ENCODE measurements at regions not wholly inside any gene's neighbourhood (a gene's known extent, or its start where the extent isn't known, plus 50 kb on each side); places are given as distances from the start of the nearest gene placed in this dataset.

GRCh38 chr5:141793403-141793802, 84.8 kb downstream of the PCDH1 start:
- Mint-ChIP-seq H3K27me3 (ENCODE audit: unreplicated experiment) (peaks cover 5% of the 10 kb centered on the region), H3K4me3 (ENCODE audit: unreplicated experiment) (no peak overlapping the region), H3K9me3 (ENCODE audit: unreplicated experiment) (peaks cover 2% of the 10 kb centered on the region), H3K36me3 (ENCODE audit: unreplicated experiment) (peaks cover 4% of the 10 kb centered on the region), H3K27ac (ENCODE audit: unreplicated experiment) (no peak overlapping the region), H3K4me1 (ENCODE audit: low read depth, unreplicated experiment) (peaks cover under 1% of the 10 kb centered on the region)
- TF ChIP-seq, protein P1, sequence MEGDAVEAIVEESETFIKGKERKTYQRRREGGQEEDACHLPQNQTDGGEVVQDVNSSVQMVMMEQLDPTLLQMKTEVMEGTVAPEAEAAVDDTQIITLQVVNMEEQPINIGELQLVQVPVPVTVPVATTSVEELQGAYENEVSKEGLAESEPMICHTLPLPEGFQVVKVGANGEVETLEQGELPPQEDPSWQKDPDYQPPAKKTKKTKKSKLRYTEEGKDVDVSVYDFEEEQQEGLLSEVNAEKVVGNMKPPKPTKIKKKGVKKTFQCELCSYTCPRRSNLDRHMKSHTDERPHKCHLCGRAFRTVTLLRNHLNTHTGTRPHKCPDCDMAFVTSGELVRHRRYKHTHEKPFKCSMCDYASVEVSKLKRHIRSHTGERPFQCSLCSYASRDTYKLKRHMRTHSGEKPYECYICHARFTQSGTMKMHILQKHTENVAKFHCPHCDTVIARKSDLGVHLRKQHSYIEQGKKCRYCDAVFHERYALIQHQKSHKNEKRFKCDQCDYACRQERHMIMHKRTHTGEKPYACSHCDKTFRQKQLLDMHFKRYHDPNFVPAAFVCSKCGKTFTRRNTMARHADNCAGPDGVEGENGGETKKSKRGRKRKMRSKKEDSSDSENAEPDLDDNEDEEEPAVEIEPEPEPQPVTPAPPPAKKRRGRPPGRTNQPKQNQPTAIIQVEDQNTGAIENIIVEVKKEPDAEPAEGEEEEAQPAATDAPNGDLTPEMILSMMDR (IDR thresholded peaks at IDR 0.05; ENCODE audit: partially characterized antibody, unreplicated experiment): no peak
- DNase-seq: no peak

DNA sequence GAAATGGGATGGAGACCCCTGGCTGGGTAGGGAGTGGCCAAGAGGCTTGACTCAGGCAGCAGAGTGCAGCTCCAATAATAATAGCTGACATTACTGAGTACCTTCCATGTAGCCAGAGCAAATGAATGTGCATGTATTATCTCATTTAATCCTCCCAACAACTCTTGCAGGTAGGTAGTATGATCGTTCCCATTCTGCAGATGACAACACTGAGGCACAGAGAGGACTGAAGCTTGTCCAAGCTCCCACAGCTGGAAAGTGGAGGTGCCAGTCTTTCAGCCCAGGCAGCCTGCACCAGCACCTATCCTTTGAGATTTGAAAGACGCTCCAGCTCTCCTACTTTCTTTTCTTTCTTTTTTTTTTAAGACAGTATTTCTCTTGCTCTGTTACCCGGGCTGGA, 87.6 kb downstream of the PCDH1 start:
- Mint-ChIP-seq H3K4me3 (ENCODE audit: unreplicated experiment) (no peak overlapping the region), H3K27me3 (ENCODE audit: unreplicated experiment) (peaks cover 5% of the 10 kb centered on the region), H3K36me3 (ENCODE audit: unreplicated experiment) (peaks cover 4% of the 10 kb centered on the region), H3K4me1 (ENCODE audit: low read depth, unreplicated experiment) (peaks cover 7% of the 10 kb centered on the region), H3K9me3 (ENCODE audit: unreplicated experiment) (peaks cover 2% of the 10 kb centered on the region), H3K27ac (ENCODE audit: unreplicated experiment) (no peak overlapping the region)
- no peak for DNase-seq
- TF ChIP-seq, protein P1 (IDR thresholded peaks at IDR 0.05; ENCODE audit: partially characterized antibody, unreplicated experiment): no peak

GRCh38 chr5:141789330-141789729, 88.9 kb downstream of the PCDH1 start:
- no peak overlapping the region for H3K4me3 Mint-ChIP-seq (ENCODE audit: unreplicated experiment)
- no peak for DNase-seq
- peaks cover 8% of the 10 kb centered on the region for H3K4me1 Mint-ChIP-seq (ENCODE audit: low read depth, unreplicated experiment)
- peaks cover 2% of the 10 kb centered on the region for H3K9me3 Mint-ChIP-seq (ENCODE audit: unreplicated experiment)
- TF ChIP-seq, protein P1 (IDR thresholded peaks at IDR 0.05; ENCODE audit: partially characterized antibody, unreplicated experiment): no peak
- peaks cover 5% of the 10 kb centered on the region for H3K27me3 Mint-ChIP-seq (ENCODE audit: unreplicated experiment)
- H3K36me3 Mint-ChIP-seq (ENCODE audit: unreplicated experiment): peaks cover 4% of the 10 kb centered on the region
- no peak overlapping the region for H3K27ac Mint-ChIP-seq (ENCODE audit: unreplicated experiment)

- H3K4me1 Mint-ChIP-seq (ENCODE audit: low read depth, unreplicated experiment): peaks cover 17% of the 10 kb centered on the region
- TF ChIP-seq, protein P1 (IDR thresholded peaks at IDR 0.05; ENCODE audit: partially characterized antibody, unreplicated experiment): no peak
- no peak for DNase-seq
- H3K36me3 Mint-ChIP-seq (ENCODE audit: unreplicated experiment): peaks cover 4% of the 10 kb centered on the region
- H3K27me3 Mint-ChIP-seq (ENCODE audit: unreplicated experiment): peaks cover 5% of the 10 kb centered on the region
- peaks cover 2% of the 10 kb centered on the region for H3K9me3 Mint-ChIP-seq (ENCODE audit: unreplicated experiment)
- H3K4me3 Mint-ChIP-seq (ENCODE audit: unreplicated experiment): no peak overlapping the region
- H3K27ac Mint-ChIP-seq (ENCODE audit: unreplicated experiment): no peak overlapping the region
Observed at GRCh38 chr5:141788296-141788970, 89.8 kb downstream of the PCDH1 start.

DNA sequence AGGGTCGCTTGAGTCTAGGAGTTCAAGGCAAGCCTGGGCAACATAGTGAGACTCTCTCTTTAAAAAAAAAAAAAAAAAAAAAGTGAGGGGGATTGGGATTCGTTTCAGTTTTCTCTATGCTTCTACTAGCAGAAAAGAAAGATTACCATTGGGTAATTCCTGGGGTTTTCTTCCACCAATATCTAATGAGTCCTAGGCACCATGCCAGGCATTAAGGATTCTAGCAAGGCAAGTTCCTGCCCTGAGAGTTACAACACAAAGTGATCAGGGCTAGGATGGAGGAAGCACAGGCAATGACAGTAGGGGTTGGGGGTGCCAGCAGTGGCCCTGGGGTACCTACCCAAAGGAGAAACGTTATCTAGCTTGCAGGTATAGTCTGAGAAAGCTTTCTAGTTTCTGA, 90.8 kb downstream of the PCDH1 start:
- H3K4me3 Mint-ChIP-seq (ENCODE audit: unreplicated experiment): no peak overlapping the region
- no peak overlapping the region for H3K27ac Mint-ChIP-seq (ENCODE audit: unreplicated experiment)
- H3K36me3 Mint-ChIP-seq (ENCODE audit: unreplicated experiment): no peaks in the 10 kb centered on the region
- TF ChIP-seq, protein P1 (IDR thresholded peaks at IDR 0.05; ENCODE audit: partially characterized antibody, unreplicated experiment): no peak
- peaks cover 5% of the 10 kb centered on the region for H3K27me3 Mint-ChIP-seq (ENCODE audit: unreplicated experiment)
- DNase-seq: no peak
- H3K9me3 Mint-ChIP-seq (ENCODE audit: unreplicated experiment): peaks cover 2% of the 10 kb centered on the region
- H3K4me1 Mint-ChIP-seq (ENCODE audit: low read depth, unreplicated experiment): peaks cover 23% of the 10 kb centered on the region

Measured in glutamatergic neuron (in vitro differentiated cells).